Breast epithelium (tissue), 3 donors: ENCODE measurements at regions not wholly inside any gene's neighbourhood (a gene's known extent, or its start where the extent isn't known, plus 50 kb on each side); places are given as distances from the start of the nearest gene placed in this dataset.

ENCODE experiments used
- POLR2A ChIP-seq: fragments of 450-650 bp; IDR thresholded peaks from one replicate; pipeline ENCODE4 v1.6.1; 2016; ENCODE audit warnings: antibody characterized with exemption, mild to moderate bottlenecking, moderate library complexity
- POLR2AphosphoS5 ChIP-seq, 3 donors: sonication (generic); formaldehyde crosslinking; IDR thresholded peaks; one replicate each; pipeline ENCODE4 v1.6.1; 2017; ENCODE audit warnings: antibody characterized with exemption in 3 of 3
- TF ChIP-seq, protein P1 (sequence below), 3 donors: fragments of 450-650 bp; IDR thresholded peaks; one replicate each; pipeline ENCODE4 v1.5.1; 2016 to 2017; ENCODE audit warnings: antibody characterized with exemption in 3 of 3, mild to moderate bottlenecking in 3 of 3, moderate library complexity in 3 of 3

DNA sequence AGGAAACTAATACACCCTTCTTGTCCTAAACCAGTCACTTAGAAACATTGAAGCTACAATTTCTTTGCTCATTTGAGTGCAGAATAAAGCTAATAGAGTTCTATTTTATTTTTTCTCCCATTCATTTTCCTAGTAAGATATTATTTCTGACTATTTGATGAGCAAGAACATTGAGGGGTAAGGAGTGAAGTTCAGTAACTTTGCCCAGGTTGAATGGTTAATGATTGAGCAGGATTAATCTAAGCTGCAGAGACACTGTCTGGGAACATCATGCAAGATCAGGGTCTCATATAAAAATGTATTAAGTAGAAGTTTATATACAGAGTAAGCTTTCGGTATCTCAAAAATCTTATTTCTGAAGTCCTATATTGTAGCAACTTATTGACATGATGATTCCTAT is 102.4 kb upstream of the LIMCH1 start:
- TF ChIP-seq, protein P1, sequence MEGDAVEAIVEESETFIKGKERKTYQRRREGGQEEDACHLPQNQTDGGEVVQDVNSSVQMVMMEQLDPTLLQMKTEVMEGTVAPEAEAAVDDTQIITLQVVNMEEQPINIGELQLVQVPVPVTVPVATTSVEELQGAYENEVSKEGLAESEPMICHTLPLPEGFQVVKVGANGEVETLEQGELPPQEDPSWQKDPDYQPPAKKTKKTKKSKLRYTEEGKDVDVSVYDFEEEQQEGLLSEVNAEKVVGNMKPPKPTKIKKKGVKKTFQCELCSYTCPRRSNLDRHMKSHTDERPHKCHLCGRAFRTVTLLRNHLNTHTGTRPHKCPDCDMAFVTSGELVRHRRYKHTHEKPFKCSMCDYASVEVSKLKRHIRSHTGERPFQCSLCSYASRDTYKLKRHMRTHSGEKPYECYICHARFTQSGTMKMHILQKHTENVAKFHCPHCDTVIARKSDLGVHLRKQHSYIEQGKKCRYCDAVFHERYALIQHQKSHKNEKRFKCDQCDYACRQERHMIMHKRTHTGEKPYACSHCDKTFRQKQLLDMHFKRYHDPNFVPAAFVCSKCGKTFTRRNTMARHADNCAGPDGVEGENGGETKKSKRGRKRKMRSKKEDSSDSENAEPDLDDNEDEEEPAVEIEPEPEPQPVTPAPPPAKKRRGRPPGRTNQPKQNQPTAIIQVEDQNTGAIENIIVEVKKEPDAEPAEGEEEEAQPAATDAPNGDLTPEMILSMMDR (IDR thresholded peaks at IDR 0.05) = no peak
- TF ChIP-seq POLR2AphosphoS5 (IDR thresholded peaks at IDR 0.05) (no peak), POLR2A (no peak)
